Trophoblast cell (in vitro differentiated cells and primary cell): ENCODE measurements at regions not wholly inside any gene's neighbourhood (a gene's known extent, or its start where the extent isn't known, plus 50 kb on each side); places are given as distances from the start of the nearest gene placed in this dataset.

ENCODE experiments used
- DNase-seq, 2 donors: peaks; one replicate each; pipeline ENCODE4 v3.0.0-alpha.2; 2016
- H2AFZ ChIP-seq: 2 replicates; pipeline ENCODE4 v1.6.1; 2013; ENCODE audit warnings: low read length, moderate library complexity, mild to moderate bottlenecking; ENCODE audit not compliant: insufficient read depth, poor library complexity
- H2AK5ac ChIP-seq: 2 replicates; pipeline ENCODE4 v1.6.1; 2013; ENCODE audit warnings: mild to moderate bottlenecking, low read length
- H2BK120ac ChIP-seq: 2 replicates; pipeline ENCODE4 v1.6.1; 2013; ENCODE audit warnings: low read length, mild to moderate bottlenecking, moderate library complexity; ENCODE audit not compliant: insufficient read depth, poor library complexity
- H2BK12ac ChIP-seq: 2 replicates; pipeline ENCODE4 v1.6.1; 2013; ENCODE audit warnings: mild to moderate bottlenecking, low read length, moderate library complexity
- H2BK5ac ChIP-seq: 2 replicates; pipeline ENCODE4 v1.6.1; 2013; ENCODE audit warnings: low read length, low read depth, moderate library complexity, mild to moderate bottlenecking; ENCODE audit not compliant: poor library complexity
- H3K14ac ChIP-seq: 2 replicates; pipeline ENCODE4 v1.6.1; 2013; ENCODE audit warnings: mild to moderate bottlenecking, low read length
- H3K18ac ChIP-seq: 2 replicates; pipeline ENCODE4 v1.6.1; 2013; ENCODE audit warnings: mild to moderate bottlenecking, low read length
- H3K23ac ChIP-seq: 2 replicates; pipeline ENCODE4 v1.6.1; 2013; ENCODE audit warnings: low read length
- H3K27ac ChIP-seq: 2 replicates; pipeline ENCODE4 v1.5.1; 2013; ENCODE audit warnings: low read depth, mild to moderate bottlenecking, inconsistent platforms, low read length, moderate library complexity
- H3K27me3 ChIP-seq: 2 replicates; pipeline ENCODE4 v1.6.1; 2013; ENCODE audit warnings: inconsistent platforms, mild to moderate bottlenecking, low read length, moderate library complexity; ENCODE audit not compliant: insufficient read depth
- H3K36me3 ChIP-seq, 2 experiments: 1 replicate in 1 of 2; 2 replicates in 1 of 2; pipeline ENCODE4 v1.6.1; 2013; ENCODE audit warnings: low read length in 2 of 2, mild to moderate bottlenecking in 2 of 2, moderate library complexity in 1 of 2; ENCODE audit not compliant: insufficient read depth in 2 of 2, control insufficient read depth in 1 of 2
- H3K4ac ChIP-seq: 2 replicates; pipeline ENCODE4 v1.6.1; 2013; ENCODE audit warnings: low read depth, mild to moderate bottlenecking, low read length, moderate library complexity
- H3K4me1 ChIP-seq, 2 experiments: 1 replicate in 1 of 2; 2 replicates in 1 of 2; pipeline ENCODE4 v1.6.1; 2013; ENCODE audit warnings: low read length in 2 of 2, mild to moderate bottlenecking in 2 of 2, moderate library complexity in 1 of 2; ENCODE audit not compliant: insufficient read depth in 2 of 2, control insufficient read depth in 1 of 2
- H3K4me2 ChIP-seq: 2 replicates; pipeline ENCODE4 v1.6.1; 2013; ENCODE audit warnings: inconsistent platforms, mild to moderate bottlenecking, low read length, moderate library complexity
- H3K4me3 ChIP-seq: 2 replicates; pipeline ENCODE4 v1.5.1; 2013; ENCODE audit warnings: mild to moderate bottlenecking, low read depth, low read length, inconsistent platforms
- H3K79me1 ChIP-seq: one replicate; pipeline ENCODE4 v1.6.1; 2013; ENCODE audit warnings: low read length
- H3K79me2 ChIP-seq: 2 replicates; pipeline ENCODE4 v1.6.1; 2013; ENCODE audit warnings: low read length, mild to moderate bottlenecking; ENCODE audit not compliant: control insufficient read depth, insufficient read depth, poor library complexity
- H3K9ac ChIP-seq: 2 replicates; pipeline ENCODE4 v1.6.1; 2013; ENCODE audit warnings: mild to moderate bottlenecking, low read length
- H3K9me3 ChIP-seq: 2 replicates; pipeline ENCODE4 v1.6.1; 2013; ENCODE audit warnings: low read depth, mild to moderate bottlenecking, control low read depth, inconsistent platforms, low read length; ENCODE audit not compliant: insufficient read depth
- H4K12ac ChIP-seq: 2 replicates; pipeline ENCODE4 v1.6.1; 2013; ENCODE audit warnings: low read depth, mild to moderate bottlenecking, low read length, moderate library complexity
- H4K8ac ChIP-seq: 2 replicates; pipeline ENCODE4 v1.6.1; 2013; ENCODE audit warnings: low read depth, mild to moderate bottlenecking, low read length, moderate library complexity
- H4K91ac ChIP-seq: one replicate; pipeline ENCODE4 v1.6.1; 2013; ENCODE audit warnings: low read depth, mild to moderate bottlenecking, low read length, moderate library complexity
- WGBS: extraction: QIAGEN DNeasy Blood & Tissue Kit; methylation state at CpG from one replicate; pipeline ENCODE4 v1.1.7; 2013; ENCODE audit warnings: missing lambda C conversion rate; ENCODE audit not compliant: insufficient read length, insufficient coverage; ENCODE audit errors: extremely low coverage; 5-methylcytosine and 5-hydroxymethylcytosine counted together

DNA sequence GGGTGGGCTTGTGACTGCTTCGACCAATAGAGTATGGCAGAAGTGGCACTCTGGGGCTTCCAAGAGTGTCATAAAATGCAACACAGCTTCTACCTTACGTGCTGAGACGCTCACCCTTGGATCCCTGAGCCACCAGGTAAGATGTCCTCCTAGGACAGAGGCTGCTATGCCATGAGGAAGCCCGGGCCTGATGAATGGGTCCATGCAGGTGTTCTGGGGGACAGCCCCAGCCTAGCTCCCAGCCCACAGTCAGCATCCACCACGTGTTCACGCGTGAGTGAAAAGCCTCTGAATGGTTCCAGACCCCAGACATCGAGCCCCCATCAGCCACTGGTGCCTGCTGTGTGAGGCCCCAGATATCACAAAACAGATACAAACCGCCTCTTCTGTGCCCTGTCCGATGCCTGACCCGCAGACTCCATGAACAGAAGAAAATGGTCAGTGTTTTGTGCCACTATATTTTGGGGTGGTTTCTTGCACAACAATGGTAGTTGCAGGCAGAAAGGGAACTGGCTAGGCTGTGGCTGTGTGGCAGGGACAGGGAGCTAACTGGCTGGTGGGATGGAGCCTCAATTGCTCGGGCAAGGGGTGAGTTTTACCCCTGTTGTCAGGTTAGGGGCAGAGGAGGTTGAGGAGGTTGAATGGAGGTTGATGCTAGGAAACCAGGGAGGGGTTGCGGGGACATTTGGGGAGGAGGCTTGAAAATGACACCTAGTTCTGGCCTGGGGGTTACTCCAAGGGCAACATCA, 92.2 kb downstream of the LINGO1 start:
- no peak overlapping the region for H3K9ac ChIP-seq
- H4K91ac ChIP-seq: no peak overlapping the region
- H2AK5ac ChIP-seq: no peak overlapping the region
- H3K14ac ChIP-seq: no peak overlapping the region
- no peak overlapping the region for H2BK5ac ChIP-seq
- no peaks in the 10 kb centered on the region for H3K9me3 ChIP-seq
- H4K8ac ChIP-seq: no peak overlapping the region
- H4K12ac ChIP-seq: no peak overlapping the region
- peaks cover 12 to 17% of the 10 kb centered on the region in 2 experiments for H3K4me1 ChIP-seq
- no peak overlapping the region for H3K4me3 ChIP-seq
- H2AFZ ChIP-seq: no peak overlapping the region
- H3K4ac ChIP-seq: no peak overlapping the region
- no peak for DNase-seq
- no peak overlapping the region for H3K4me2 ChIP-seq
- no CpG with 5 or more reads among the region's 13 CpGs for WGBS
- H3K79me2 ChIP-seq: no peaks in the 10 kb centered on the region
- H3K27me3 ChIP-seq: no peaks in the 10 kb centered on the region
- H2BK120ac ChIP-seq: no peak overlapping the region
- H2BK12ac ChIP-seq: peak overlapping the region; percentile 42
- no peak overlapping the region for H3K18ac ChIP-seq
- no peak overlapping the region for H3K23ac ChIP-seq
- no peaks in the 10 kb centered on the region for H3K36me3 ChIP-seq
- H3K27ac ChIP-seq: no peak overlapping the region
- H3K79me1 ChIP-seq: peaks cover 8% of the 10 kb centered on the region

DNA sequence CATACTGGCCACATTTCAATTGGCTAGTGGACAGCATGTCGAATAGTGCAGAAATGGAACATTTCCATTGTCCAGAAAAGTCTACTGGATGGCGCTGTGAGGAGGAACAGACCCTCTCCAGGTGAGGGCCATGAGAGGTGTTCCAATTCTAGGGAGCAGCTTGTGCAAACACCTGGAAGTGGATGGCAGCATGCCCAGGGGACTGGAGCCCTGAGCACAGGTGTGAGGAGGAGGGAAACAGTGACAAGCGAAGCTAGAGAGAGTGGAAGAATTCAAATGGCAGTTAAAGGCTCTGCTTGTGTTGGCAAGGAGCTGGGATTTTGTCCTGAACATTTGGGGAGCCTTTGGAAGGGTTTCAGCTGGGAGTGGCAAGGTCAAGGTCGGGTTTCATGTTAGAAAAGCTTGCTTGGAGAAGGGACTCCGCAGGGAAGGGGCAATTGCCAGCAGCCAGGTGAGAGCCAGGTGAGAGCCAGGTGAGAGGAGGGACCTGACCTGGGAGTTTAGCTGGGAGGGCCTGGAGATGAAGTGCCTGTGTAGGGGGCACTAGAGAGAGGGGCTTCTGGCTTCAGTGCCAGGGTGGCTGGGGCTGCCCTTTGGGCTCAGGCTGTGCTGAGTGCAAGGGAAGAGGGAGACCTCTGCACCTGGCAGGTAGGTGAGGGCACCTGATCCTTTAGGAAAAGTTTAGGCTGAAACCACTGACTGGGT, 93.8 kb downstream of the LINGO1 start:
- Histone ChIP-seq H3K79me2 (no peaks in the 10 kb centered on the region), H3K23ac (no peak overlapping the region), H2BK5ac (no peak overlapping the region), H3K4me1 (peaks cover 12 to 17% of the 10 kb centered on the region in 2 experiments), H4K12ac (no peak overlapping the region), H3K9ac (no peak overlapping the region), H3K9me3 (no peaks in the 10 kb centered on the region), H4K8ac (no peak overlapping the region), H2AK5ac (no peak overlapping the region), H3K27ac (no peak overlapping the region), H3K4me3 (no peak overlapping the region), H3K27me3 (no peaks in the 10 kb centered on the region), H3K18ac (no peak overlapping the region), H3K14ac (no peak overlapping the region), H3K4me2 (no peak overlapping the region), H4K91ac (no peak overlapping the region), H2BK12ac (no peak overlapping the region), H2AFZ (no peak overlapping the region), H3K4ac (no peak overlapping the region), H3K36me3 (no peaks in the 10 kb centered on the region), H3K79me1 (peaks cover 8% of the 10 kb centered on the region), H2BK120ac (no peak overlapping the region)
- WGBS: no CpG with 5 or more reads among the region's 5 CpGs
- DNase-seq: no peak

DNA sequence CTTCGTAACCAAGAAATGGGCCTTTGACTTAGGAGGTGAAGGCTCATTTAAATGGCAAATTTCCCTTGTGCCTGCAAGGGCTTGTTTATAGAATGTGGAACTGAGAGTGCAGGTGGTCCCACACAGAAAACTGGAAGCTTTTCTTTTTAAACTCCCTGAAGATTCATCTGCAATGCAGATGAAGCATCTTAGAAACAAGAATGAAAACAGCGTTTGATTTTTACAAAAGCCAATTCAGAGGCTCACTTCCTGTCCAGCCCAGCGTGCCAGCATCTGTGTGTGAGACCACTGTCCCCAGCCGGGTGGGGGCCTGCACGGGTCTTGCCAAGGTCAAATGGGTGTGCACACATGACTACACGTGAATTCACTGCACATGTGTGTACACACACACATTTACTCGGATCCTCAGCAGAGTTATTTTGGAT, 94.7 kb downstream of the LINGO1 start:
- Histone ChIP-seq H3K4me3 (no peak overlapping the region), H3K4me1 (peaks cover 7 to 12% of the 10 kb centered on the region in 2 experiments), H3K79me1 (peaks cover 4% of the 10 kb centered on the region), H3K27me3 (no peaks in the 10 kb centered on the region), H4K8ac (no peak overlapping the region), H3K14ac (no peak overlapping the region), H3K23ac (no peak overlapping the region), H2AFZ (no peak overlapping the region), H3K36me3 (no peaks in the 10 kb centered on the region), H3K27ac (no peak overlapping the region), H3K9ac (no peak overlapping the region), H3K9me3 (no peaks in the 10 kb centered on the region), H4K12ac (no peak overlapping the region), H2BK12ac (no peak overlapping the region), H4K91ac (no peak overlapping the region), H3K4me2 (no peak overlapping the region), H3K79me2 (no peaks in the 10 kb centered on the region), H2BK5ac (no peak overlapping the region), H3K4ac (no peak overlapping the region), H2BK120ac (no peak overlapping the region), H3K18ac (no peak overlapping the region), H2AK5ac (no peak overlapping the region)
- no CpG with 5 or more reads among the region's 7 CpGs for WGBS
- DNase-seq: no peak

DNA sequence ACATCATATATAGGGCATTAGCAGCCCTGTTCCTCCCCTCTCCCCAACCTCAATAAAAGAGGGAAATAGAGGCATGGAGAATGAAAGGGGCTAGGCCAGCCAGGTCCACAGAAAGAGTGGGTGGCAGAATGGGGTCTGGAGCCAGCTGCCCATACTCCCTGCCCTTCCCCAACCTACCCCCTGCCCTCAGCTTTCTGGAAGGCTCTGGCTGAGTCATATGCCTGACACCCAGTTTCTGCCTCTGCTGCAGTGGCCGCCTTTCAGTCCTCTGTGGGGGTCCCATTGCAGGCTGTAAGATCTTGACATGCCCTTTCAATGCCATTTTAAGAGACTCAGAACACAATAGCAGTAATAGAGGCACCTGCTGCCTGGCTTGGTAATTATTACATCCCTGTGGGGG, 95.7 kb downstream of the LINGO1 start:
- H3K14ac ChIP-seq: no peak overlapping the region
- no peak overlapping the region for H2BK120ac ChIP-seq
- H2BK5ac ChIP-seq: no peak overlapping the region
- no peak overlapping the region for H4K8ac ChIP-seq
- no peak overlapping the region for H3K4me3 ChIP-seq
- no peak for DNase-seq
- H3K9ac ChIP-seq: no peak overlapping the region
- no peak overlapping the region for H2AFZ ChIP-seq
- H3K27ac ChIP-seq: no peak overlapping the region
- no peaks in the 10 kb centered on the region for H3K27me3 ChIP-seq
- no peaks in the 10 kb centered on the region for H3K9me3 ChIP-seq
- H3K18ac ChIP-seq: peak overlapping the region; percentile 11
- H3K4ac ChIP-seq: no peak overlapping the region
- no peaks in the 10 kb centered on the region for H3K36me3 ChIP-seq
- no CpG with 5 or more reads among the region's 1 CpG for WGBS
- H3K4me1 ChIP-seq: peaks cover 2 to 6% of the 10 kb centered on the region in 2 experiments
- peak overlapping the region; percentile 28 for H4K91ac ChIP-seq
- H4K12ac ChIP-seq: no peak overlapping the region
- no peaks in the 10 kb centered on the region for H3K79me2 ChIP-seq
- no peak overlapping the region for H3K23ac ChIP-seq
- peak overlapping the region; percentile 4 for H2BK12ac ChIP-seq
- H3K4me2 ChIP-seq: no peak overlapping the region
- peaks cover 2% of the 10 kb centered on the region for H3K79me1 ChIP-seq
- peak overlapping the region; percentile 70 for H2AK5ac ChIP-seq
